HG03097 (cell line): ENCODE measurements at regions not wholly inside any gene's neighbourhood (a gene's known extent, or its start where the extent isn't known, plus 50 kb on each side); places are given as distances from the start of the nearest gene placed in this dataset.

Experiments
- ATAC-seq: cut with Tn5 transposase; IDR thresholded peaks from one replicate; pipeline ENCODE4 v1.9.1; 2021; ENCODE audit not compliant: unreplicated experiment, low FRiP score

- no peak for ATAC-seq
Measured at GRCh38 chr13:40231311-40231710, 435.1 kb downstream of the FOXO1 start.

GRCh38 chr13:40231751-40232150 lies 434.7 kb downstream of the FOXO1 start:
- no peak for ATAC-seq

- no peak for ATAC-seq
Measured at GRCh38 chr13:40232311-40233040, 434.0 kb downstream of the FOXO1 start.

- no peak for ATAC-seq
Measured at GRCh38 chr13:40233731-40234195, 432.7 kb downstream of the FOXO1 start.

GRCh38 chr13:40235160-40235796 lies 431.2 kb downstream of the FOXO1 start:
- no peak for ATAC-seq

GRCh38 chr13:40236566-40237168 lies 429.8 kb downstream of the FOXO1 start:
- no peak for ATAC-seq

- ATAC-seq: no peak
Measured at GRCh38 chr13:40238761-40239160, 427.7 kb downstream of the FOXO1 start.

- ATAC-seq: no peak
Measured at GRCh38 chr13:40240293-40240692, 426.1 kb downstream of the FOXO1 start.

GRCh38 chr13:40241125-40241798 lies 425.2 kb downstream of the FOXO1 start:
- ATAC-seq: no peak

- no peak for ATAC-seq
Measured at GRCh38 chr13:40243047-40243446, 423.4 kb downstream of the FOXO1 start.

- ATAC-seq: no peak
Measured at GRCh38 chr13:40243982-40244381, 422.5 kb downstream of the FOXO1 start.

- no peak for ATAC-seq
Measured at GRCh38 chr13:40245567-40245966, 420.9 kb downstream of the FOXO1 start.

GRCh38 chr13:40247845-40248244 lies 418.6 kb downstream of the FOXO1 start:
- ATAC-seq: no peak

GRCh38 chr13:40251343-40252032 lies 415.0 kb downstream of the FOXO1 start:
- ATAC-seq: no peak

- ATAC-seq: no peak
Measured at GRCh38 chr13:40252241-40252640, 414.2 kb downstream of the FOXO1 start.

GRCh38 chr13:40252676-40253075 lies 413.8 kb downstream of the FOXO1 start:
- no peak for ATAC-seq

GRCh38 chr13:40254394-40254793 lies 412.0 kb downstream of the FOXO1 start:
- ATAC-seq: no peak

GRCh38 chr13:40255551-40255950 lies 410.9 kb downstream of the FOXO1 start:
- no peak for ATAC-seq

GRCh38 chr13:40259899-40260298 lies 406.5 kb downstream of the FOXO1 start:
- ATAC-seq: no peak

GRCh38 chr13:40261336-40261735 lies 405.1 kb downstream of the FOXO1 start:
- no peak for ATAC-seq

GRCh38 chr13:40261947-40262346 lies 404.5 kb downstream of the FOXO1 start:
- ATAC-seq: no peak
